ENCODE measurements at regions not wholly inside any gene's neighbourhood (a gene's known extent, or its start where the extent isn't known, plus 50 kb on each side); places are given as distances from the start of the nearest gene placed in this dataset.

GRCh38 chr6:110542311-110543024, 66.1 kb upstream of the SLC22A16 start (continued):
- no peak for TF ChIP-seq USF2 (IDR thresholded peaks at IDR 0.05; ENCODE audit: low read depth, low read length)

GRCh38 chr6:110541701-110542309, 65.4 kb upstream of the SLC22A16 start:
- H3K14ac ChIP-seq (replicated peaks; ENCODE audit: low read depth, low read length), result no peak overlapping the region
- H4K8ac ChIP-seq (ENCODE audit: low read depth in 2 of 2, low read length in 2 of 2), result 0 out of 4 replicates have a peak overlapping the region, but pooled peaks of 1 of the 2 experiments have one; percentile 26
- 0 out of 3 replicates have a peak overlapping the region, but pooled peaks have one; percentile 1 for H2BK15ac ChIP-seq (ENCODE audit: low read depth, low read length)
- H3K18ac ChIP-seq (ENCODE audit: low read depth, low read length), result 0 out of 2 replicates have a peak overlapping the region, but pooled peaks have one; percentile 1
- 0 out of 4 replicates have a peak, but pooled peaks cover 0 to 7% of the 10 kb centered on the region in 2 experiments for H3K79me1 ChIP-seq (ENCODE audit: low read depth in 1 of 2, low read length in 2 of 2)
- H2AK9ac ChIP-seq (replicated peaks; ENCODE audit: low read depth, low read length, poor library complexity), result no peak overlapping the region
- H4K5ac ChIP-seq (ENCODE audit: low read depth, low read length), result no peak overlapping the region
- no peak overlapping the region for H3K56ac ChIP-seq (ENCODE audit: extremely low read depth, insufficient read depth, low read length)
- H2BK20ac ChIP-seq (ENCODE audit: low read depth, low read length), result no peak overlapping the region
- H3K4me2 ChIP-seq (ENCODE audit: low read depth, low read length), result no peak overlapping the region
- CTCF ChIA-PET, result no interaction called here
- intact Hi-C loops (cut with micrococcal nuclease) (no loop called here), dilution Hi-C loops (cut with HindIII; ENCODE audit: low sequenced_read_pairs, unreplicated experiment) (no loop called here), in situ Hi-C loops (cut with MboI; ENCODE audit: low sequenced_read_pairs) (loop anchor here (25.0 kb wide), 1 partner anchor 670 kb away; no protein-coding TSS in a partner anchor)
- H3K4ac ChIP-seq (ENCODE audit: low read depth, low read length), result 0 out of 2 replicates have a peak overlapping the region, but pooled peaks have one; percentile 19
- H2BK120ac ChIP-seq (ENCODE audit: low read depth, low read length), result peak overlapping the region; percentile 38
- peaks cover 12% of the 10 kb centered on the region for H3K4me1 ChIP-seq (ENCODE audit: control insufficient read depth, insufficient read depth, low read length)
- H3K27me3 ChIP-seq (ENCODE audit: control insufficient read depth, insufficient read depth, low read length), result no peaks in the 10 kb centered on the region
- H3K36me3 ChIP-seq (ENCODE audit: control insufficient read depth, insufficient read depth, low read length), result no peaks in the 10 kb centered on the region
- H3K23ac ChIP-seq (ENCODE audit: low read depth, low read length), result no peak overlapping the region
- ATAC-seq (ENCODE audit: low read depth) (peak; percentile 16; the same call in 1 of the 2 replicates), DNase-seq (no peak)
- H3K27ac ChIP-seq (ENCODE audit: insufficient read depth, low read length), result no peak overlapping the region
- peaks cover 9% of the 10 kb centered on the region for H3K9me1 ChIP-seq (ENCODE audit: insufficient read depth, low read length)
- no peak overlapping the region for H4K91ac ChIP-seq (ENCODE audit: insufficient read depth, low read depth, low read length)
- H3K9me3 ChIP-seq (ENCODE audit: control insufficient read depth, insufficient read depth, low read length), result peaks cover 5% of the 10 kb centered on the region
- no peak overlapping the region for H3K9ac ChIP-seq (ENCODE audit: low read depth, low read length)
- no TSS peak for BruUV-seq (replicated peaks)
- no peaks in the 10 kb centered on the region for H4K20me1 ChIP-seq (ENCODE audit: insufficient read depth, low read length)
- WGBS, 2 experiments (ENCODE audit: extremely low coverage in 2 of 2, insufficient read length in 1 of 2), result no CpG with 5 or more reads among the region's 5 CpGs
- H2AFZ ChIP-seq (replicated peaks; ENCODE audit: low read length, poor library complexity), result peak overlapping the region; percentile 38
- no peak overlapping the region for H2BK5ac ChIP-seq (ENCODE audit: low read depth, low read length, poor library complexity, severe bottlenecking)
- no peak overlapping the region for H3K4me3 ChIP-seq (ENCODE audit: insufficient read depth, low read depth, low read length)
- POLR2A ChIA-PET (ENCODE audit: unreplicated experiment), result interaction anchor here (0.6 kb wide), 1 partner anchor 274 kb away, joined by 4 read pairs; the partner anchor contains the start of gene CDK19
- H2AK5ac ChIP-seq (ENCODE audit: low read depth, low read length), result no peak overlapping the region
- TF ChIP-seq MAZ (IDR thresholded peaks at IDR 0.05; ENCODE audit: borderline replicate concordance, low read depth, low read length), result no peak
- TF ChIP-seq POLR2A (IDR thresholded peaks at IDR 0.05; ENCODE audit: low read depth, low read length), result no peak
- TF ChIP-seq FOS (IDR thresholded peaks at IDR 0.05; ENCODE audit: low read depth, low read length), result no peak
- TF ChIP-seq ELK1 (IDR thresholded peaks at IDR 0.05; ENCODE audit: borderline replicate concordance, low read depth, low read length), result no peak
- no peak for TF ChIP-seq MAFK (IDR thresholded peaks at IDR 0.05; ENCODE audit: low read depth, low read length)
- no peak for TF ChIP-seq MXI1 (IDR thresholded peaks at IDR 0.05; ENCODE audit: borderline replicate concordance, low read depth, low read length)
- TF ChIP-seq CTCF (conservative IDR thresholded peaks at IDR 0.05; ENCODE audit: low read depth, low read length), result no peak
- TF ChIP-seq RCOR1 (IDR thresholded peaks at IDR 0.05; ENCODE audit: insufficient replicate concordance, low read length), result no peak
- TF ChIP-seq CHD1 (IDR thresholded peaks at IDR 0.05; ENCODE audit: low read depth, low read length), result no peak
- no peak for TF ChIP-seq RAD21 (IDR thresholded peaks at IDR 0.05; ENCODE audit: low read length)
- TF ChIP-seq BHLHE40 (IDR thresholded peaks at IDR 0.05; ENCODE audit: low read depth, low read length), result no peak
